OCI-LY3 (cell line): ENCODE measurements at regions not wholly inside any gene's neighbourhood (a gene's known extent, or its start where the extent isn't known, plus 50 kb on each side); places are given as distances from the start of the nearest gene placed in this dataset.

Source experiments
- EZH2phosphoT487 ChIP-seq: fragments of 200-600 bp; shearing (Covaris generic); IDR thresholded peaks from 2 replicates; pipeline ENCODE4 v1.6.1; 2018; ENCODE audit warnings: antibody characterized with exemption, mixed run types, low read depth
- TF ChIP-seq, protein P1 (sequence below): fragments of 200-600, 300-600 bp; sonication (generic); IDR thresholded peaks from 2 replicates; pipeline ENCODE4 v1.5.1; 2014; ENCODE audit warnings: antibody characterized with exemption, low read length, low read depth

DNA sequence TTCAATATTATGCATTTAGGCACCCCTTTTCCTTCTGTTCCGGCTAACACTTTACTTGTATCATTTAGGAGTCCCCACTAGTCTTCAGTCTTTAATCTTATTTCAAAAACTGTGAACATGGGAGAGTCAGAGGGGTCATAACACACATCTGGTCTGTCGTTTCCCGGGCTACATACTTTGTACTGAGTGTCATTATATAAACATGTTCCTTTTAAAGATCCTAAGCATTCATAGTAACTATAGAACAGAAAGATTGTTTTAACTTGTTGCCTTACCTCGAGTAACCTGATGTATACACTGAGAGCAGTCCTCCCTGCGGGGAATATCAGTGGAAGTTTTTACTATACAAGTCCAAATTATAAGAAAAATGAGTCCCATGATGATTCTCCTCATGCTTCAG, 78.2 kb upstream of the VEPH1 start:
- TF ChIP-seq, protein P1, sequence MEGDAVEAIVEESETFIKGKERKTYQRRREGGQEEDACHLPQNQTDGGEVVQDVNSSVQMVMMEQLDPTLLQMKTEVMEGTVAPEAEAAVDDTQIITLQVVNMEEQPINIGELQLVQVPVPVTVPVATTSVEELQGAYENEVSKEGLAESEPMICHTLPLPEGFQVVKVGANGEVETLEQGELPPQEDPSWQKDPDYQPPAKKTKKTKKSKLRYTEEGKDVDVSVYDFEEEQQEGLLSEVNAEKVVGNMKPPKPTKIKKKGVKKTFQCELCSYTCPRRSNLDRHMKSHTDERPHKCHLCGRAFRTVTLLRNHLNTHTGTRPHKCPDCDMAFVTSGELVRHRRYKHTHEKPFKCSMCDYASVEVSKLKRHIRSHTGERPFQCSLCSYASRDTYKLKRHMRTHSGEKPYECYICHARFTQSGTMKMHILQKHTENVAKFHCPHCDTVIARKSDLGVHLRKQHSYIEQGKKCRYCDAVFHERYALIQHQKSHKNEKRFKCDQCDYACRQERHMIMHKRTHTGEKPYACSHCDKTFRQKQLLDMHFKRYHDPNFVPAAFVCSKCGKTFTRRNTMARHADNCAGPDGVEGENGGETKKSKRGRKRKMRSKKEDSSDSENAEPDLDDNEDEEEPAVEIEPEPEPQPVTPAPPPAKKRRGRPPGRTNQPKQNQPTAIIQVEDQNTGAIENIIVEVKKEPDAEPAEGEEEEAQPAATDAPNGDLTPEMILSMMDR: no peak
- no peak for TF ChIP-seq EZH2phosphoT487
